AG10803 (cell line): ENCODE measurements at regions not wholly inside any gene's neighbourhood (a gene's known extent, or its start where the extent isn't known, plus 50 kb on each side); places are given as distances from the start of the nearest gene placed in this dataset.

ENCODE experiments used
- DNase-seq: peaks from one replicate; pipeline ENCODE4 v3.0.0; 2010; ENCODE audit warnings: low read depth
- H3K4me3 ChIP-seq: 2 replicates; pipeline ENCODE4 v1.5.1; 2011; ENCODE audit warnings: mild to moderate bottlenecking, low read length, control low read depth
- CTCF ChIP-seq: conservative IDR thresholded peaks from 2 replicates; pipeline ENCODE4 v1.5.1; 2011; ENCODE audit warnings: mild to moderate bottlenecking, low read length, control low read depth, inconsistent platforms

- H3K4me3 ChIP-seq, result no peak overlapping the region
- no peak for TF ChIP-seq CTCF
- DNase-seq, result no peak
Measured at GRCh38 chr13:61156753-61157152, 258.9 kb downstream of the PCDH20 start.

- no peak for TF ChIP-seq CTCF
- no peak overlapping the region for H3K4me3 ChIP-seq
- no peak for DNase-seq
Measured at GRCh38 chr13:61151062-61151461, 264.6 kb downstream of the PCDH20 start.

- no peak for DNase-seq
- TF ChIP-seq CTCF, result no peak
- no peak overlapping the region for H3K4me3 ChIP-seq
Measured at GRCh38 chr13:61149331-61149730, 266.3 kb downstream of the PCDH20 start.

DNA sequence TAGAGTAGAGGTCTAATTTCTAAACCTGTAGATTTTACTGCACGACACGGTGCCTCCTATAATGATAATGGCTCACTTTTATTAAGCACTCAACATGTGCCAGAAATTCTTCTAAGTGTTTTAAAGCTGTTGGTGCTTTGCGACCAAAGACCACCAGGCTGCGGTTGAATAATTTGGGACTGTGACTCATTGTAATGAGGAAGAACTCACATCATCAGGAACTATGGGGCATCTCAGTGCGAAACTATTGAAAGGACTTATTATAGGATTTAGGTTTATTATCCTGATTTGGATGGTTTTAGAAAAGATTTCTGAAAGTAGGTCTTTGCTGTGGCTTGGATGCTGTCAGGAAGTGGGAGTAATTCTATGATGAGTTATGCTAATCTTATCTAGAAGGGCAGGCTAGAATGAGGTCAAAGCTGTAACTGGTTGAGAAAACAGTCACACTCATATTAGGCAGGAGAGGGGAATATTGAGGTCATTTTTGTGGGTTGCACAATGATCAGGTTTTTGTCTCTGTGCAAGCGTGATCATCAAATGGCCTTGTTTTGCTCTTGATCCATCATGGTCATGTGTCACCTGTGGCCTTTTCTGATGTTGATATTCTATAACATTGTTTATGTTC, 266.8 kb downstream of the PCDH20 start:
- TF ChIP-seq CTCF, result no peak
- DNase-seq, result no peak

DNA sequence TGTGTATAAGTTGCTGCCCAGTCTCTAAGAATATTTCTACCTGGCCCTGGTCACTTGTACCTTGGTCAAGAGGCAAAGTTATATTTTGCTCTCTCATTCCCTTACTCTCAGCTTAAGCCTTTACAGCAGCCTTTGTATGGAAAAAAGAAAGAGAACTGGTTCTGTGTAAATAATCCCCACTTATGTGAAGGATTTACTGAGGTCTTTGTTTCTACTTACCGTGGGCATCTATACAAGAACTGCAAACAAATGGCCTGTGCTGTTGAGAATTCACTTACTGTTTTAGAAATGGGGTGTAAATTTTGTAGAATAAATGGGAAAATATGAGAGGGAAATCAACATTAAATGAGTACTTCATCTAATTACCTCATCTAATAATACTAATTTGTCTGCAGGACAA, 267.4 kb downstream of the PCDH20 start:
- DNase-seq, result no peak
- TF ChIP-seq CTCF, result no peak
- no peak overlapping the region for H3K4me3 ChIP-seq

More for the DNA sequence above, 266.8 kb downstream of the PCDH20 start:
- no peak overlapping the region for H3K4me3 ChIP-seq

- DNase-seq, result no peak
- no peak overlapping the region for H3K4me3 ChIP-seq
- TF ChIP-seq CTCF, result no peak
Measured at GRCh38 chr13:61146571-61146970, 269.1 kb downstream of the PCDH20 start.

DNA sequence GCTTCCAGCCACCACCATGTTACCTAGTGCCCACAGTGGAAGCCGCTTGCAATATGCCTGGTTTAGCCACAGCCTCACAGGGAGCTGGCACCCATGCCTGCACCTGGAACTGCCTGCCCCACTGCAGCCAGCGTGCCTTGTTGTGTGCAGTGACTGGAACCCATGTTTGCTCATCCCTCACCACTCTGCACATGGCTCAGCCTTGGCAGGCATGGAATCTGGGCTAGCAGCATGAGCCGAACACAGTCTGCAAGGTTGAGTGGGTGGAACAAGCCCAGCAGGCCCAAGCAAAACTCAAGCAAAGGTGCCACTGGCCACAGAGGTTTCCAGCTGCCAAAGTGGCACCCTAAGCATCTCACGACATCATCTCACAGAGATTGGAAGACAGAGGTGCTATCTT, 269.5 kb downstream of the PCDH20 start:
- DNase-seq, result no peak
- no peak overlapping the region for H3K4me3 ChIP-seq
- TF ChIP-seq CTCF, result no peak
